HUES64 (cell line): ENCODE measurements at regions not wholly inside any gene's neighbourhood (a gene's known extent, or its start where the extent isn't known, plus 50 kb on each side); places are given as distances from the start of the nearest gene placed in this dataset.

ENCODE experiments used
- H3K27ac ChIP-seq: 2 replicates; pipeline ENCODE4 v1.7.0; 2013; ENCODE audit warnings: low read depth, low read length, inconsistent platforms
- H3K27me3 ChIP-seq: 2 replicates; pipeline ENCODE4 v1.6.1; 2013; ENCODE audit warnings: mild to moderate bottlenecking, low read length; ENCODE audit not compliant: insufficient read depth
- H3K36me3 ChIP-seq: 2 replicates; pipeline ENCODE4 v1.6.1; 2013; ENCODE audit warnings: mild to moderate bottlenecking, low read length; ENCODE audit not compliant: insufficient read depth
- H3K4me1 ChIP-seq: 2 replicates; pipeline ENCODE4 v1.6.1; 2013; ENCODE audit warnings: mild to moderate bottlenecking, low read length, moderate library complexity; ENCODE audit not compliant: insufficient read depth
- H3K4me3 ChIP-seq: 2 replicates; pipeline ENCODE4 v1.5.1; 2013; ENCODE audit warnings: mild to moderate bottlenecking, low read length, moderate library complexity
- H3K9ac ChIP-seq: 2 replicates; pipeline ENCODE4 v1.6.1; 2013; ENCODE audit warnings: mild to moderate bottlenecking, low read depth, low read length
- H3K9me3 ChIP-seq: 2 replicates; pipeline ENCODE4 v1.6.1; 2013; ENCODE audit warnings: low read depth, low read length; ENCODE audit not compliant: insufficient read depth
- WGBS: fragments of 150-250, 120-280 bp; methylation state at CpG from one replicate; pipeline ENCODE4 v1.1.7; 2013; ENCODE audit warnings: missing lambda C conversion rate; 5-methylcytosine and 5-hydroxymethylcytosine counted together

DNA sequence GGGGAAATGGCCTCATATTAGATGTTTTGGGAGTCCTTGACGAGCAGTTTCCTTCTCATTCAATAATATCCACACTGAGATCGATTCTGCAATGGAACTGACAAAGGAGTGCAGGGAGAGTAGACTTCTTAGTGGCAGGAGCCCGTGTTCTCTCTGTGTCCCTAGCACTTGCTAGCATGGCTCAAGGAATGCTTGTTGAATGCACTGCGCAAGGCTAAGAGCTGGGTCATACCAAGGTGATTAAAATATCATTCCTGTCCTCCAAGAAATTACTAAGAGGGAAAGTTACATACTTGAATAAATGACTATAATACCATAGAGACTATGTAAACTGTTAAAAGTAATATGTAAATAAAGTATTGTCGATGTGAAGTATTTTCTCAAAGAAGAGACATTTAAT is 630.1 kb downstream of the IRX1 start:
- WGBS = 98% methylated on average over 4 of the region's 5 CpGs
- Histone ChIP-seq H3K4me3 (no peak overlapping the region), H3K27me3 (peaks cover 1% of the 10 kb centered on the region; the same call in 1 of the 2 replicates), H3K36me3 (no peaks in the 10 kb centered on the region), H3K9me3 (no peaks in the 10 kb centered on the region), H3K4me1 (peaks cover 4% of the 10 kb centered on the region), H3K9ac (no peak overlapping the region), H3K27ac (no peak overlapping the region)

DNA sequence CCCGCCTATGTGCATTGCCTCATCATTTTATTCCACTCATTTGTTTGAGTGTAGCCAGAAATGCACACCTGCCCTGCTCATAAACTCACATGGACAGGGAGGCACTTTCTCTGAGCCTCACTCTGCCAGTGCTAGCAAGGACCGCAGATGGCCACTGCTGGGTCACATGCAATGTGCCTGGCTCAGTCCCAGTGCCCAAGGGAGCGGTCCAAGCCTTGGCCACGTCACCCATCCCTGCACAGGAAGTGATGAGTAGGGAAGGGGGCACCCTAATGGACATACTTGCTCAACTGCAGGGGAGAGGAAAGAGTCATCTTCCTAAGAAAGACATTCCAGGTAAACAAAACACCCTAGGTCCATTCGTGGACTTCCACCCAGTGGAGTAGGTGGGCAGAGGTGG is 630.9 kb downstream of the IRX1 start:
- Histone ChIP-seq H3K27me3 (peaks cover 6% of the 10 kb centered on the region; the same call in 1 of the 2 replicates), H3K9ac (no peak overlapping the region), H3K9me3 (no peaks in the 10 kb centered on the region), H3K4me1 (peaks cover 12% of the 10 kb centered on the region), H3K4me3 (no peak overlapping the region), H3K36me3 (no peaks in the 10 kb centered on the region), H3K27ac (no peak overlapping the region)
- WGBS = 94% methylated on average over 5 of the region's 5 CpGs

DNA sequence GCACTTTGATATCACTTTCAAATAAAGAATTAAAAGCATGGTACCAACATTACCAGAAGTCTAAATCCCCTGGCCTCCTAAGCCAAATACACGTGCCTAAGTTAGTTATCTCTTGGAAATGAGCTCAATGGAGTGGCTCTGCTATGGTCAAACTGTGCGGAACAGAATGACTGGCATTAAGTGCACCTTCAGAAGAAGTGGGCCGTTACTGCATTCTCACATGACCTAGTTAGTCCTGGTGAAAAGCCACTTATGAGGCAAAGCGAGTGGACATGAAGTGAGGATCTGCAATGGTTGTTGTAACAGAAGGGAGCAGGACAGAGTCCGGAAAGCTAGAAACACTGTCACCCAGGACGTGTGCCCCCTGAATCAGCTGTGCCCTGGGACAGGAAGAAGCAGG is 633.1 kb downstream of the IRX1 start:
- peaks cover 6% of the 10 kb centered on the region; the same call in 1 of the 2 replicates for H3K27me3 ChIP-seq
- H3K4me3 ChIP-seq = no peak overlapping the region
- 0 out of 2 replicates have a peak, but pooled peaks cover under 1% of the 10 kb centered on the region for H3K9me3 ChIP-seq
- peaks cover 16% of the 10 kb centered on the region for H3K4me1 ChIP-seq
- 94% methylated on average over 6 of the region's 6 CpGs for WGBS
- no peaks in the 10 kb centered on the region for H3K36me3 ChIP-seq
- H3K9ac ChIP-seq = no peak overlapping the region
- no peak overlapping the region for H3K27ac ChIP-seq

DNA sequence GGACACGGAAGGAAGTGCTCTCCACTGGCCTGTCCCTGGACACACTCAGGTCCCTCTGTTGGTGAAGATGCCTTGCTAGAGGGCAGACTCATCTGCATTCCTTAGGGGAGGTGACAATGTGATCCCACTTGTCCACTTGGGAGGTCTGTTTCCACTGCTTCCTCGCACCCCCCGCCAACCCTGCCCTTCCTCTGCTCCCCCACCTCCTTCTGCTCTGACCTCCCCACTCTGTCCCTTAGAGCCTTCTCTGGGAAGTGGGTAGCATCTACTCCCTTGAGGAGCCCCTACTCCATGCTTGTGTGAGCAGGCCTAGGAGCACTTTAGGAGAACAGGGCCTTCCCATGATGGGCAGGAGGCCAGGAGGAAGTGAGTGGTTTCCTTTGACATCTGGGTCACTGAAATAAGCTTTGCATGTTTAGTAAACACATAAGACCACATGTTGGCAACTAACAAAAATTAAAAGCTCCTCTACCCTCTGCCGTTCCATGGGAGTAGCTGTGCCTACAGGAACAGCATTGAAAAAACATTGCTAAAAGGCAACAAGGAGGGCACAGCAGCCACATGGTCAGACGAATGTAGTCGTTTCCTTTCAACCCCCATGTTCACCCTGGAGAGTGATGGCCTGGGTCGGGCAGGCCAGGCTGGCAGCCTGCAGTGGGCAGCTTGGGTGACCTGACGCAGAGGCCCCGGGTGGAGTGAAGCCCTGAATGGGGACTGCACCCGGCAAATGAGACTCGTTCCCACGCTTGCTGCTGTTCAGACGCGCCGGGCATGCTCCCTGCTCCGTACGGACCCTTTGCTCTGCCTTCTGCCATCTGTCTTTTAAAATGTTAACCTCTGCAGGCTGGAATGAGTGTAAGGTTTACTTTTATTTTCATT is 634.0 kb downstream of the IRX1 start:
- no peak overlapping the region for H3K9ac ChIP-seq
- WGBS = 93% methylated on average over 17 of the region's 17 CpGs
- H3K4me1 ChIP-seq = peaks cover 16% of the 10 kb centered on the region
- peaks cover 9% of the 10 kb centered on the region for H3K9me3 ChIP-seq
- H3K27me3 ChIP-seq = peaks cover 6% of the 10 kb centered on the region; the same call in 1 of the 2 replicates
- no peaks in the 10 kb centered on the region for H3K36me3 ChIP-seq
- no peak overlapping the region for H3K27ac ChIP-seq
- no peak overlapping the region for H3K4me3 ChIP-seq

DNA sequence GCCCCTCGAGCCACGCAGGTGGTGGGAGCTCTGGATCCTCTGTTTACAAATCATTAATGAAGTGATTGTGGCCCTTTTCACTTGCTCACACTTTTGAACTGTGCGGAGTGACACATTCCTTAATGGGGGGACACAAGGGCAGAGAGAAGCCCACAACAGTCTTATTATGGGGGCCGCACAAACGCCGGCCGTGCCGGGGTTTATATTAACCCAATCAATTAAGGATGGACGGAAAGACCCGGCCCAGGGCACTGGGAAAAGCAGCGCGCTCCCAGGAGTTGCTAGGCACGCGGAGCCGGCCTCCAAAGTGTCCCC is 634.8 kb downstream of the IRX1 start:
- Histone ChIP-seq H3K36me3 (no peaks in the 10 kb centered on the region), H3K9me3 (peaks cover 17% of the 10 kb centered on the region), H3K4me1 (peaks cover 16% of the 10 kb centered on the region), H3K27ac (no peak overlapping the region; the same call in 1 of the 2 replicates), H3K4me3 (no peak overlapping the region), H3K27me3 (peaks cover 6% of the 10 kb centered on the region; the same call in 1 of the 2 replicates), H3K9ac (no peak overlapping the region)
- 85% methylated on average over 15 of the region's 15 CpGs for WGBS

DNA sequence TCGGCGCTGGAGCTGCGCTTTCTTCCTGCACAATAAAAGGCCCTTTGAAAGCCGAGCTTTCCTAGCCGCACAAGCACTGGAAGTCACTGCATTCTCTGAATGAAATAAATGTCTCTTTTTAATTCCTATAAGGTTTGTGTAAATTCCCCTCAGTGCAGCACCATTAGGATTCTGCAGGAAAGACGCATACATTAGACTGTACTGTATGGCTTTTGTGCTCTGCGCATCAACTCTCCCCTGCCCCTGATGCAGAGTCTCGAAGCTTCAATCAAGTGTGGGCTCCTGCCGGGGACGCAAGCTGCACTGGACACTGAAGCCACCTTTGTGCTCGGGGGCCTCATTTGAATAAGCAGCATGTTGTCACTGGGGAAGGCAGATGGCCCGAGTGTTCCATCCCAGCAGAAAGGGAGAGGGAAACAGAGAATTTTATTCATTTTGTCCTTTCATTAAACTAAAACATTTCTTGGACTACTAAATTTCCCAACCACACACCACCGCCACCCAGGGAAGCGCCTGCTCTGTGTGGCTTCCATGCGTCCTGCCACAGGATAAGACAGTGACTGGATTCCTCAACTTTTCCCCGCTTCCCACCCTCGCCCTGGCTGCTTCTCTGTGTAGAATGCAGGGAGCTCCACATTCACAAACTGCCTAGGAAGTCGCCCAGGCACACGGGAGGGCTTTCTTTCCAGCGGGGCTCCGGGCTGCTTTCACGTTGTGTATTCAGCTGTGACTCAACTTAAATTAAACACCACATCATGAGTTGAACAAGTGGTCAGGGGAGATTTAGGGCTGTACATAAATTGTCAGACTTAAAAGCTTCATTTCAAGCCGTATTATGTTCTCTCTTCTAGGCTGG is 635.4 kb downstream of the IRX1 start:
- Histone ChIP-seq H3K27ac (peak overlapping the region; percentile 53), H3K27me3 (peaks cover 6% of the 10 kb centered on the region; the same call in 1 of the 2 replicates), H3K9me3 (peaks cover 17% of the 10 kb centered on the region), H3K4me3 (no peak overlapping the region), H3K4me1 (peaks cover 16% of the 10 kb centered on the region), H3K36me3 (no peaks in the 10 kb centered on the region), H3K9ac (no peak overlapping the region)
- WGBS = 62% methylated on average over 22 of the region's 23 CpGs

DNA sequence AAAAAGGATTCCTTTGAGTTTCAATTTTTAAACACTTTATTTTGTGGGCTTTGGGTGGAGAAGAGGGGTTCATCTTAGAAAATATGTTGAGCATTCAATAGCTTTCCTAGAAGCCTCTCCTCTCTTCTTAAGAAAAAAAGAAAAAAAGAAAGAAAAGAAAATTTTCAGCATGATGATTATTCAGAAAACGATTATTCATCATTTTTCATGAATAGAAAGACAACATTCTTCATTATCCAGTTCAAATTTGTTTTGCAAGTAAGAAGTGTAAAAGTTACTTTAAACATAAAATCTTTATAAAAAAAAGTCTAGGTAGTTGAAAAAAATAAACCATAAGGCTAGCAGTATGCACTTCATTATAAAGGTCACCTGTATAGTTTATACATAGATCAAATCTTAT is 636.5 kb downstream of the IRX1 start:
- no peak overlapping the region for H3K4me3 ChIP-seq
- no CpG with 5 or more reads among the region's 1 CpG for WGBS

DNA sequence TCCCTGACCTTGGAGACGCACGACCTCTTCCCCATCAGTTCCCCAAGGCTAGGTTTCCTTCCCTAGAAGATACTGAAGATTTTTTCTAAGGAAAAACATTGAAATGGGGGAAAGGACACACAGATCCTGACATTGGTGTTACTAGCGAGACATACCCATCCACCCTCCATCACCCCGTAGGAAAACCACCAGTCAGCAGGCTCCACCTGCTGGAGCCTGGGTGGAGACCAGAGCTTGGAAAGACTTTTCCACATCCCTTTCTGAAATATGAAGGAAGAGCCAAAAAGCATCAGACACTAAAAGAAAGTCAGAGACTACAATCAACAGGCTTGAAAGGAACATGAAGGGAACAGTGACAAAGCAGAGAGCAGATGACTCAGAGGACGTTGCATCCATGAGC is 638.0 kb downstream of the IRX1 start:
- Histone ChIP-seq H3K9me3 (peaks cover 17% of the 10 kb centered on the region), H3K36me3 (no peaks in the 10 kb centered on the region), H3K27ac (no peak overlapping the region), H3K27me3 (peaks cover 6% of the 10 kb centered on the region; the same call in 1 of the 2 replicates), H3K9ac (no peak overlapping the region), H3K4me1 (peaks cover 16% of the 10 kb centered on the region), H3K4me3 (no peak overlapping the region)
- 60% methylated on average over 4 of the region's 5 CpGs for WGBS

More for the DNA sequence above, 636.5 kb downstream of the IRX1 start:
- H3K27me3 ChIP-seq = peaks cover 6% of the 10 kb centered on the region; the same call in 1 of the 2 replicates
- H3K9me3 ChIP-seq = peaks cover 17% of the 10 kb centered on the region
- H3K36me3 ChIP-seq = no peaks in the 10 kb centered on the region
- H3K4me1 ChIP-seq = peaks cover 16% of the 10 kb centered on the region
- H3K9ac ChIP-seq = no peak overlapping the region
- no peak overlapping the region for H3K27ac ChIP-seq

DNA sequence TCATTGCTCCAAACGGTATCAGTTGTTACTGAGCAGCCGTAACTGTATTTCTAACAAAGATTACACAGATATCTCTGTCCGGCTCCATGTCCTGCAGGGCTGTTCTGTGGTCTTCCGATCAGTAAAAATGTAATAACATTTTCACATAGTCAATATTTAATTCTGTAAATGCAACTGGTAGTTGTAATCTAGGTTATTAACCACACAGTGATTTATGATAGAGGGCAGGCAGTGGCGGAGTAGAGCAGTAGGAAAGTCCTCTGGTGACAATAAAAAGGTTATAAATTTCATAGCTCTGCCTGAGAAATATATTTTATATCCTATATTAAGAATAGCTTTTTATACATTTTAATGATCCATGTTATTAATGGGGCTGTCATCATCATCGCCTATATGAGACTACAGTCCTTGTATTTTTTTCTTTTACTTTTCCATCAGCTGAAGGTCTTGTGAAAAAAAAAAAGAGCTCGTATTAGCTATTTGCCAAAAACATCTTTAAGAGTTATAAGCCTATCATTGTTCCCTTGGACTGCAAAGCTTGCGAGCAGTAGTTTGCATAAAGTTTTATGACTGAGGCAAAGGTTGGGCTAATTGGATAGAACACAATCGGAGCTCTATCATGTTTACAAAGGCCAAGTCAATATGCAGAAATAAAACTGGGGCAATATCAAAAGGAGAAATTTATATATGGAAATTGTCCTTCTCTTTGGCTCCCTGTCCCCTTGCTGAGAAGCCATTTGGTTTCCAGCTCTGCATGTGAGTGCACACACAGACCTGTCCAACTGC is 648.0 kb downstream of the IRX1 start:
- no peaks in the 10 kb centered on the region for H3K36me3 ChIP-seq
- H3K9ac ChIP-seq = no peak overlapping the region
- 96% methylated on average over 8 of the region's 9 CpGs for WGBS
- H3K4me3 ChIP-seq = no peak overlapping the region
- H3K4me1 ChIP-seq = no peaks in the 10 kb centered on the region
- H3K9me3 ChIP-seq = no peaks in the 10 kb centered on the region
- no peak overlapping the region for H3K27ac ChIP-seq
- no peaks in the 10 kb centered on the region for H3K27me3 ChIP-seq

DNA sequence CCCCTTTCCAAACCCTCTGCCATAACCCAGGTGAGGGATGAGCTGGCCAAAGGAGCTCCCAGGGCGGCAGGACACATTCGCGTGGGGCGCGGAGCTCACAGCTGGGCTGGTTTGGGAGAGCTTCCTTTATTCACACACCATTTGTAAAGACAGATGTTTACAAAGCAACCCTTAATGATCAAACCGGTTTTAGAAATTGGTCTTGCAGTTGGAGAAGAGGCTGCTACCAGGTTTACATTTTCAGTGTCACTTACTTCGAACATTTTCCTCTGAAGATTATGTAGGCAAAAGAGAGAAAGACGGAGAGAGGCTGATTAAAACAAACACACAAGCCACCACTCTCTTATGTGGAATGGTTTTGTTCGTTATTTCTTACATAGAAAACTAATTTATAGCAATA is 648.7 kb downstream of the IRX1 start:
- no peaks in the 10 kb centered on the region for H3K9me3 ChIP-seq
- 84% methylated on average over 6 of the region's 9 CpGs for WGBS
- H3K4me1 ChIP-seq = no peaks in the 10 kb centered on the region
- no peaks in the 10 kb centered on the region for H3K27me3 ChIP-seq
- H3K4me3 ChIP-seq = no peak overlapping the region
- no peaks in the 10 kb centered on the region for H3K36me3 ChIP-seq
- H3K27ac ChIP-seq = no peak overlapping the region
- no peak overlapping the region for H3K9ac ChIP-seq
